GM20000 (cell line): ENCODE measurements at regions not wholly inside any gene's neighbourhood (a gene's known extent, or its start where the extent isn't known, plus 50 kb on each side); places are given as distances from the start of the nearest gene placed in this dataset.

Experiments used
- DNase-seq: peaks from one replicate; pipeline ENCODE4 v3.0.0; 2012; ENCODE audit warnings: low spot score
- CTCF ChIP-seq: IDR thresholded peaks from 2 replicates; pipeline ENCODE4 v1.5.1; 2012; ENCODE audit warnings: mild to moderate bottlenecking, control low read depth; ENCODE audit errors: extremely low read depth, missing control alignments

- no peak for TF ChIP-seq CTCF
- DNase-seq = no peak
Measured at GRCh38 chr17:77687921-77688320, 270.6 kb upstream of the TNRC6C start.

DNA sequence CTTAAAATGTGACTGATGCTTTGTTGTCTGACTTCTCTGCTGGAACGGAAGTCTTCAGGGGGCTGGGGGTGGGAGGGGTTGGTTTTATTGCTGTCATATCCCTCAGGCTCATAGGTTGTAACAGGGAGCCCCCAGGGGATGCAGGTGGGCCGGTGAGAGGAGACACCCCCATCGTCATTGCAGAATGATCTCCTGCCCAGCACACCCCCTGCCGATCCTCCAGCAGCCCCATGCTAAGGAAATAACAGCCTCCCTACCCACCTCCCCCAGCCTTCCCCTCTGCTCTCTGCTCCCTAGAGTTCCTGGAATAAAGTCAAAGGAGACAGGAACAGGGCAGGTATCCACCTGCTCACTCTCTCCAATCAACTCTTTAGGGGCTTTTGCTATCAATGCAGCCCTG, 270.1 kb upstream of the TNRC6C start:
- TF ChIP-seq CTCF = no peak
- no peak for DNase-seq

DNA sequence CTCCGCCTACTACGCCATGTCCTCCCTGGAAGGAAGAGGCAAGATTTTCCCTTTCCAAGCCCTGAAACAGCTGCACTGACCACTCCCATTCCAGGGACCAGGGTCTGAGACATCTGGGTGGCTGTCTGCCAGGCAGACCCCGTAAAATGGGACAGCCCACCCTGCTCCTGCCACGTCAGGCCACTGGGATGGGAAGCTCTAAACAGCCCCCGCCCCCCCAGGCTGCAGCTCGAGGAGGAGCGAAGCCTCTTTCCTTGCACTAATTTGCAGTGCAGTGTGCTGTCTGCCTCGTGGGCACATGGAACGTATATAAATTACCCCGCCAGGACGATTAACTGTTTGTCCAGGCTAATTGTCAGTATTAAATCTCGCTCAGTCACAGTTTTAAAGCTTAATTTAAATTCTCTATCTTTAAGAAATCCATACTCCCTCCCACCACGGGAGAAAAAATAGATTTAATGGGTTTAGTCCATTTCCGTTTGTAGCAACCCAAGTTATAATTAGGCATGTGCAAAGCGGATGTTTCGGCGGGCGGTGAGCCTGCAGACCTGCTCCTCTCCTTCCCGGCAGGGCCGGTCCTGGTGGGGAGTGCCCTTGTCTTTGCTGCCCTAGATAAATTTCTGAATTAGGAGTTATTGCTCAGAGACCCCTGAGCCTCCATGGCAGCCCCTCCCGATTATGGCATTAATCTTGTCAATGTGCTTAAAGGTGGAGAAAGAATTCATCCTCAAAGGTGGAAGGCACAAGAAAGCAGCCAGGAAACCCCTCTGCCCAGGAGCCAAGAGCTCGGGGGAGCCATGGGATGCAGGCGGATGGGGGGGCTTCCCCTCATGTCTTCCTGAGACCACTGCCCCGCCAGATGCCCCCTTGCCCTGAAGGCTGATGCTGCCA, 268.0 kb upstream of the TNRC6C start:
- DNase-seq = no peak
- TF ChIP-seq CTCF = no peak

- no peak for TF ChIP-seq CTCF
Measured at GRCh38 chr17:77691216-77692085, 267.1 kb upstream of the TNRC6C start.

DNA sequence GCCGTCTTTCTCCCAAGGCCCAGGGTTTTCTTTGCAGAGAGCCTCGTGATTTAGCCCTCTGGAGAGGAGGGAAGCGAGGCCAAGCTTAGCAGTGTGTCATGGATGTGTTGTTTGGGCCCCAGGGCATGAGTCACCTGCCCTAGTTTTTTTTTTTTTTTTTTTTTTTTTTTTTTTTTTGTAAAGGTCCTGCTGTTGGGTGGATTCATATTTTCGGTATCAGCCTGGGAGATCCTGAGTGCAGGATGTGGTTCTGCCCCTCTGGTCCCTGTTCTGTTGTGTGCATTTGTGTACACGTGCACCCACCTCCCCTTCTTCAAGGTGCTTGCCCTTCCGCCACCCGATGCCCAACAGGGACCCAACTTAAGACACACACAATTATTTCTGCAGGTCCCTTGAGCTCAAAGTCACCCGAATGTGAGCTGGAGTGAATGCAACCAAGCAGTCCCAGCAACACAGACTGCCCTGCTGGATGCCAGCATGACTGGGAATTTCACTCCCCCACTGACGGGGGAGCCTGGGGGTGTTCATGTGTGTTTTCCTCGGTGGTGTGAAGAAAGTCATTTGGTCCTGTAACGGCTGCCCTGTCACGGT, 265.8 kb upstream of the TNRC6C start:
- no peak for DNase-seq
- no peak for TF ChIP-seq CTCF

More at GRCh38 chr17:77691216-77692085, 267.1 kb upstream of the TNRC6C start:
- DNase-seq = no peak

- DNase-seq = no peak
- TF ChIP-seq CTCF = no peak
Measured at GRCh38 chr17:77693301-77693700, 265.2 kb upstream of the TNRC6C start.

- DNase-seq = no peak
- TF ChIP-seq CTCF = no peak
Measured at GRCh38 chr17:77693776-77694175, 264.7 kb upstream of the TNRC6C start.
